CD14-positive monocyte (primary cell): ENCODE measurements at regions not wholly inside any gene's neighbourhood (a gene's known extent, or its start where the extent isn't known, plus 50 kb on each side); places are given as distances from the start of the nearest gene placed in this dataset.
A peak's percentile ranks its signal among the peaks of the same experiment; 100 is the strongest.
"Not testable (repeated sequence)": the region's sequence is repeated elsewhere in the genome, so short reads cannot be mapped to it uniquely, and the experiment has no call there.

Experiments
- DNase-seq, 3 donors: peaks; one replicate each; pipeline ENCODE4 v3.0.0-alpha.2; 2011 to 2022
- H2AFZ ChIP-seq: 2 replicates; pipeline ENCODE4 v1.6.0; 2012; ENCODE audit warnings: mild to moderate bottlenecking, low read depth, low read length, inconsistent platforms; ENCODE audit not compliant: insufficient read depth, poor library complexity, severe bottlenecking
- H3K27ac ChIP-seq, 2 donors: 1 replicate in 1 of 2; 2 replicates in 1 of 2; pipeline ENCODE4 v1.5.1; 2012 to 2013; ENCODE audit warnings: low read length in 2 of 2, control low read depth in 1 of 2, inconsistent platforms in 1 of 2, low read depth in 1 of 2, mild to moderate bottlenecking in 1 of 2
- H3K27me3 ChIP-seq, 2 donors: one replicate each; pipeline versions ENCODE4 v1.6.0 to v1.6.1; 2011 to 2013; ENCODE audit warnings: low read length in 2 of 2; ENCODE audit not compliant: control insufficient read depth in 2 of 2, insufficient read depth in 2 of 2
- H3K36me3 ChIP-seq, 2 donors: replicated peaks in 1 of 2; 1 replicate in 1 of 2; 2 replicates in 1 of 2; pipeline versions ENCODE4 v1.5.1 to v1.6.1; 2012 to 2013; ENCODE audit warnings: low read length in 2 of 2, control low read depth in 1 of 2, inconsistent platforms in 1 of 2, mild to moderate bottlenecking in 1 of 2; ENCODE audit not compliant: insufficient read depth in 2 of 2, control insufficient read depth in 1 of 2
- H3K4me1 ChIP-seq, 2 donors: 1 replicate in 1 of 2; 2 replicates in 1 of 2; pipeline versions ENCODE4 v1.5.1 to v1.6.1; 2012 to 2013; ENCODE audit warnings: low read length in 2 of 2, control low read depth in 1 of 2, inconsistent platforms in 1 of 2, mild to moderate bottlenecking in 1 of 2, moderate library complexity in 1 of 2; ENCODE audit not compliant: insufficient read depth in 2 of 2, control insufficient read depth in 1 of 2
- H3K4me2 ChIP-seq: replicated peaks from 2 replicates; pipeline ENCODE3; 2012; ENCODE audit warnings: low read length, moderate library complexity, mild to moderate bottlenecking; ENCODE audit not compliant: poor library complexity, severe bottlenecking; ENCODE audit errors: extremely low read depth
- H3K4me3 ChIP-seq, 3 experiments: fragments of 200-600 bp in 1 of 3; sonication (generic) in 1 of 3; replicated peaks in 1 of 3; 1 replicate in 2 of 3; 2 replicates in 1 of 3; pipeline ENCODE4 v1.5.1; 2011 to 2013; ENCODE audit warnings: low read length in 3 of 3, mild to moderate bottlenecking in 3 of 3, control low read depth in 2 of 3, low read depth in 2 of 3, inconsistent platforms in 1 of 3, moderate library complexity in 1 of 3
- H3K79me2 ChIP-seq: 2 replicates; pipeline ENCODE4 v1.6.0; 2012; ENCODE audit warnings: mild to moderate bottlenecking, control low read depth, inconsistent platforms, low read length, moderate library complexity; ENCODE audit not compliant: insufficient read depth
- H3K9ac ChIP-seq: 2 replicates; pipeline ENCODE4 v1.6.0; 2017; ENCODE audit warnings: low read length, mild to moderate bottlenecking; ENCODE audit not compliant: insufficient read depth, poor library complexity, severe bottlenecking
- H3K9me3 ChIP-seq, 2 donors: replicated peaks in 1 of 2; 1 replicate in 1 of 2; 2 replicates in 1 of 2; pipeline versions ENCODE4 v1.5.1 to v1.6.1; 2012 to 2013; ENCODE audit warnings: low read length in 2 of 2, control low read depth in 1 of 2; ENCODE audit not compliant: control insufficient read depth in 1 of 2, insufficient read depth in 1 of 2
- H4K20me1 ChIP-seq: 2 replicates; pipeline ENCODE4 v1.6.0; 2012; ENCODE audit warnings: mild to moderate bottlenecking, low read length, control low read depth, moderate library complexity; ENCODE audit not compliant: insufficient read depth
- H3K27ac Mint-ChIP-seq, 7 donors: one replicate each; pipeline ENCODE4 v1.8.0; 2020; ENCODE audit warnings: mild to moderate bottlenecking in 7 of 7, mixed read lengths in 7 of 7, moderate library complexity in 6 of 7, inconsistent platforms in 2 of 7
- H3K27me3 Mint-ChIP-seq, 3 donors: one replicate each; pipeline ENCODE4 v1.8.0; 2021 to 2022; ENCODE audit warnings: low read depth in 3 of 3, mild to moderate bottlenecking in 3 of 3, mixed read lengths in 3 of 3, moderate library complexity in 3 of 3, inconsistent platforms in 1 of 3
- H3K36me3 Mint-ChIP-seq, 2 donors: one replicate each; pipeline ENCODE4 v1.8.0; 2020; ENCODE audit warnings: mixed read lengths in 2 of 2, inconsistent platforms in 1 of 2, mild to moderate bottlenecking in 1 of 2
- H3K4me1 Mint-ChIP-seq: one replicate; pipeline ENCODE4 v1.8.0; 2020; ENCODE audit warnings: mild to moderate bottlenecking, mixed read lengths
- H3K4me3 Mint-ChIP-seq, 2 donors: one replicate each; pipeline ENCODE4 v1.8.0; 2020; ENCODE audit warnings: mild to moderate bottlenecking in 2 of 2, mixed read lengths in 2 of 2, moderate library complexity in 1 of 2
- H3K9me3 Mint-ChIP-seq, 7 donors: one replicate each; pipeline ENCODE4 v1.8.0; 2020 to 2022; ENCODE audit warnings: mixed read lengths in 7 of 7, mild to moderate bottlenecking in 6 of 7, moderate library complexity in 6 of 7, inconsistent platforms in 2 of 7
- WGBS: methylation state at CpG from one replicate; pipeline ENCODE4 v1.1.5; 2013; ENCODE audit warnings: missing lambda C conversion rate; ENCODE audit not compliant: insufficient coverage; 5-methylcytosine and 5-hydroxymethylcytosine counted together
- intact Hi-C, 2 donors: fragments of 100-400 bp; cut with micrococcal nuclease; formaldehyde crosslinking; loops; one replicate each; pipeline versions ENCODE4 v1.15.0 to v1.15.1; 2023

- intact Hi-C loops, H3K79me2 ChIP-seq, H3K4me2 ChIP-seq, H3K9me3 ChIP-seq, DNase-seq, H3K36me3 Mint-ChIP-seq, H3K27me3 Mint-ChIP-seq, H3K4me1 Mint-ChIP-seq, H3K4me3 Mint-ChIP-seq, H3K9me3 Mint-ChIP-seq, H3K4me3 ChIP-seq, H3K4me1 ChIP-seq, H3K27ac Mint-ChIP-seq, H3K9ac ChIP-seq, H3K27me3 ChIP-seq, H3K27ac ChIP-seq, H2AFZ ChIP-seq, H3K36me3 ChIP-seq, H4K20me1 ChIP-seq: not testable (repeated sequence)
- WGBS: no CpG with 5 or more reads among the region's 7 CpGs
Measured at GRCh38 chr11:3307584-3307983, 71.4 kb downstream of the ZNF195 start.

- H3K36me3 Mint-ChIP-seq, H3K27me3 Mint-ChIP-seq, H3K27ac ChIP-seq, H3K27me3 ChIP-seq, H3K4me2 ChIP-seq, H3K79me2 ChIP-seq, H3K9me3 Mint-ChIP-seq, intact Hi-C loops, H3K4me1 Mint-ChIP-seq, H3K4me1 ChIP-seq, H4K20me1 ChIP-seq, H3K4me3 ChIP-seq, DNase-seq, H2AFZ ChIP-seq, H3K9ac ChIP-seq, H3K4me3 Mint-ChIP-seq, H3K9me3 ChIP-seq, H3K36me3 ChIP-seq, H3K27ac Mint-ChIP-seq: not testable (repeated sequence)
- no CpG with 5 or more reads among the region's 12 CpGs for WGBS
Measured at GRCh38 chr11:3301060-3301459, 68.8 kb upstream of the MRGPRE start.

GRCh38 chr11:3300579-3300978 lies 68.4 kb upstream of the MRGPRE start:
- H3K27ac Mint-ChIP-seq, H3K9me3 Mint-ChIP-seq, H3K4me3 Mint-ChIP-seq, intact Hi-C loops, H3K27me3 ChIP-seq, H3K9me3 ChIP-seq, H3K27me3 Mint-ChIP-seq, H3K36me3 ChIP-seq, H3K4me1 Mint-ChIP-seq, H3K4me3 ChIP-seq, H3K79me2 ChIP-seq, H2AFZ ChIP-seq, H3K9ac ChIP-seq, H4K20me1 ChIP-seq, H3K4me1 ChIP-seq, H3K36me3 Mint-ChIP-seq, H3K4me2 ChIP-seq, H3K27ac ChIP-seq, DNase-seq: not testable (repeated sequence)
- WGBS: no CpG with 5 or more reads among the region's 14 CpGs

- WGBS: 52% methylated on average over 2 of the region's 5 CpGs
- H2AFZ ChIP-seq: not testable (repeated sequence)
Measured at GRCh38 chr11:3297834-3298233, 65.6 kb upstream of the MRGPRE start.

More at GRCh38 chr11:3297834-3298233, 65.6 kb upstream of the MRGPRE start:
- H3K27me3 ChIP-seq, H4K20me1 ChIP-seq, H3K4me1 Mint-ChIP-seq, intact Hi-C loops, H3K36me3 Mint-ChIP-seq, H3K27ac ChIP-seq, H3K4me2 ChIP-seq, H3K27me3 Mint-ChIP-seq, H3K4me3 Mint-ChIP-seq, H3K4me3 ChIP-seq, H3K36me3 ChIP-seq, H3K9ac ChIP-seq, H3K9me3 Mint-ChIP-seq, H3K4me1 ChIP-seq, H3K79me2 ChIP-seq, H3K27ac Mint-ChIP-seq, H3K9me3 ChIP-seq: not testable (repeated sequence)
- DNase-seq: peak in 1 of 3 donors; percentile 6
